Left cardiac atrium (tissue), 4 donors: ENCODE measurements at regions not wholly inside any gene's neighbourhood (a gene's known extent, or its start where the extent isn't known, plus 50 kb on each side); places are given as distances from the start of the nearest gene placed in this dataset.
"Not testable (repeated sequence)": the region's sequence is repeated elsewhere in the genome, so short reads cannot be mapped to it uniquely, and the experiment has no call there.

Source experiments
- ATAC-seq, 2 donors: fragments of 200-7000 bp; cut with Tn5 transposase; one replicate each; pipeline ENCODE4 v1.9.1; 2020; ENCODE audit warnings: mild to moderate bottlenecking in 2 of 2, moderate library complexity in 2 of 2
- DNase-seq: peaks from one replicate; pipeline ENCODE4 v3.0.0-alpha.2; 2020
- intact Hi-C, 2 donors: fragments of 100-400 bp; cut with DNase I; formaldehyde crosslinking; loops; one replicate each; pipeline versions ENCODE4 v1.14.1 to v1.15.1; 2022 to 2023
- donor health status: DM: no; HTN: yes; CAD: no.
- donor health status: DM: no; HTN: yes; CAD: no; lungs with severe emphysema.
- donor health status: DM: yes; HTN: yes; CAD: no.
- donor health status: Dilated cardiomyopathy.

DNA sequence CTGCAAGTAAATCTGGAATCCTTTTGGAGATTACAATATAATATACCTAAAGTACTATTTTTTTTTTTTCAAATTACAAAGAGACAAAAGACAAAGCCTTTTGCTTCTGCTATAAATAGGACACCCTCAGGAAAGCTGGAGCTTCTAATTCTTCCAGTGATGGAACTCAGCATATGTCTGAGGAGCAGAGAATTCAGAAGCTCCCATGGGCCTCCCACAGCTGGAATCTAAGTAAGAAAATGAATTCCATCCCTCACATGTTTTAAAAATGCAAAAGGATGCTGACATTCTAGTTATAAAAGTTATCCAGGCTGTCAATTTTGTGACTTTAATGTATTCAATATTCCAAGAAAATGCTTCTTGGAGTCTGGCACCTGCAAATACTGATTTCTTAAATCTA is 571.3 kb upstream of the LRRTM4 start:
- intact Hi-C loops = no loop called here
- DNase-seq (no peak), ATAC-seq (no peak)

DNA sequence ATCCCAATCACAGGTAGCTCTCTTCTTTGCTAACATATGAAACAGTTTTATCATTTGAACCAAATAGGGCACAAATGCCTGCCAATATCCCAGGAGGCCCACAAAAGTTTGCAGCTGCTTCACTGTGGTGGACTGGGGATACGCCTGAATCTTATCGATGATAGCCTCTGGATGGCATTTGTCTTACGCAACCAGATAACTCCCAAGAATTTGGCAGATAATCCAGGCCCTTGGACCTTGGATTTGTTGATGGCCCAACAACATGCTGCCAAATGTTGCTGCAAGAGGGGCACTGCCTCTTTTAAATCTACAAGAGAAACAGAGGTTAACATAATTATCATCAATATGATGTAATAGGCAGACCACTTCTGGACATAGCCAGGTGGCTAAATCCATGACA is 587.1 kb upstream of the LRRTM4 start:
- intact Hi-C loops = no loop called here
- no peak for ATAC-seq
- DNase-seq = no peak

- no peak for ATAC-seq
- DNase-seq = no peak
- intact Hi-C loops = no loop called here
These were observed 593.1 kb upstream of the LRRTM4 start for GRCh38 chr2:78115291-78115690.

- no peak for DNase-seq
- intact Hi-C loops = no loop called here
These were observed 595.9 kb upstream of the LRRTM4 start for GRCh38 chr2:78118037-78118436.

DNA sequence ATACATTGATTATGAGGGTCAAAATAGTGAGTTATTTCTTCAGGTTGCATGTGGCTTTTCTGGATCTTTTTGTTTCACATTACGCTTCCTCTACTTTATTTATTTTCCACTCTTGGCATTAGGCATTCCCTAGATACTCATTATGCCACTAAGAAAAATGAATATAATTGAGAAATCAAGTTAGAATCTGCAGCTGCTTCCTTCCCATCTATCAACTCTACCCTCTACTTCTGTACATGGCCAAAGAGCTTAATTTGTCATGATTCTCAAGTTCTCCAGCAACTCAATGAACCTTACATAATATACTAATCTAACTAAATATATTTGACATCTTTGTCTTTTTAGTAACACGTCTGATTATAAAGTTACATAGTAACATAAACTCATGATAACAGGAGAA is 598.1 kb upstream of the LRRTM4 start:
- DNase-seq = no peak
- no peak for ATAC-seq
- intact Hi-C loops = no loop called here

More at GRCh38 chr2:78118037-78118436, 595.9 kb upstream of the LRRTM4 start:
- no peak for ATAC-seq

- ATAC-seq = no peak
- intact Hi-C loops = no loop called here
- no peak for DNase-seq
These were observed 602.9 kb upstream of the LRRTM4 start for GRCh38 chr2:78125042-78125441.

GRCh38 chr2:78127424-78127823 is 605.2 kb upstream of the LRRTM4 start:
- ATAC-seq (no peak), DNase-seq (no peak)
- intact Hi-C loops = no loop called here

DNA sequence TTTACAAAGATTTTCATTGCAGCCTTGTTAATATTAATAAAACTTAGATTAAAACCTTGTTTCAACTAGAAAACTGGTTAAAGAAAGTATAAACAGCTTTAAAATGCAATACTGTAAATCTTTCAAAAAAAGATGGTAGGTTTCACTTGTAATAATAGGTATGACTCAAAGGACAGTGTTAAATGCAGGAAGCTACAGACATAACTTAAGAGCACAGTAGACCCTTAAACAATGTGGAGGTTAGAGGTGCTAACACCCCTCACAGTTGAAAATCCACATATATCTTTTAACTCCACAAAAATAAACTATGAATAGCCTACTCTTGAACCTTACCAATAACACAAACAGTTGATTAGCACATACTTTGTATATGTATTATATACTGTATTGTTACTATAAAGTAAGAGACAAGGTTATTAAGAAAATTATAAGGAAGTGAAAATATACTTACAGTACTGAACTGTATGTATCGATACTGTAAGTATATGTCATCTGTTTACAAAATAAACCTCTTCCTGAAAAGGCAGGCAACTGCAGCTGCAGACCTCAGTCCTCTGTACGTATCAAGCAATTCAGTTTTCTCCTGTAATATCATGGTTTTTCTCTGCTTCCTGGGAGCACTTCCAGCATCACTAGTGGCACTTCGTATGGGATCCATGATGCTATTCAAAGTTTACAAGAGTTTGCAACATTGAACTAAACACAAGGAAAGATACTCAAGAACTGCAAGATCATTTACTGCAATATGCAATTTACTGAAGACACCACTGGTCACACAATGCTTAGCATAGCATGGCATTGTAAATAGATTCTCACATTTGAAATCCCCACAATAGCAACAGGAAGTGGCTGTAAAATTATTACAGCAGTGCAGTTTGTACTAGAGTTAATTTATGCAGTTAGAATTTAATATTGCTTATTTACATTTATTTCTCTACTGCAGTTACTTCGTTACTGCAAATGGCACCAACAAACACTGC is 610.5 kb upstream of the LRRTM4 start:
- DNase-seq (no peak), ATAC-seq (no peak)
- intact Hi-C loops = no loop called here

DNA sequence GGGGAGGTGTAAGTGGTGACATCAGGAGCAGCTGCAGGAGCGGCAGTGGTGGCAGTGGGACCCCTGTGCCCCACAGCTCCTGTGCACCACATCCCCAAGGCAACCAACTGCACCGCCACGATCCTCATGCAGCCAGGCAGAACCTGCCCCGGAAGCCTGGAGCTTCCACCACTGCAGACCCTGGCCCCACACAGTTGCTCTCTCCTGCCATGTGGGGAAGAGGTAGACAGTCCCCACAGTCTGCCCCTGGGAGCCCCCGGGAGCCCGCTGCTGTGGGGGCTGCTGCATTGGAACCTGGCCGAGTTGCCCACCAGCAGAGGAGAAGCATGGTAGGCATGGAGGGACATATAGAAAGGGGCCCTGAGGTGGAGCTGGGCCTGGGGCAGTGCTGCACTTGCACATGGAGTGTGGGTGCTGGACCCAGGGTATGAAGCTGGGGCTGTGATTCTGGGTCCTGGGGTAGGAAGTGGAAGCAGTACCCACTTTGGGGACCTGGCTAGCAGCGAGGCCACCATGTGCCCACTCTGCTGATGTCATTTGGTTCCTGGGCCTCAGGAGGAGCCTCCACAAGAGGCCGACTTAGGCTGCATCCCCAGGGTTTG is 623.3 kb upstream of the LRRTM4 start:
- intact Hi-C loops = no loop called here
- no peak for ATAC-seq
- DNase-seq = no peak

DNA sequence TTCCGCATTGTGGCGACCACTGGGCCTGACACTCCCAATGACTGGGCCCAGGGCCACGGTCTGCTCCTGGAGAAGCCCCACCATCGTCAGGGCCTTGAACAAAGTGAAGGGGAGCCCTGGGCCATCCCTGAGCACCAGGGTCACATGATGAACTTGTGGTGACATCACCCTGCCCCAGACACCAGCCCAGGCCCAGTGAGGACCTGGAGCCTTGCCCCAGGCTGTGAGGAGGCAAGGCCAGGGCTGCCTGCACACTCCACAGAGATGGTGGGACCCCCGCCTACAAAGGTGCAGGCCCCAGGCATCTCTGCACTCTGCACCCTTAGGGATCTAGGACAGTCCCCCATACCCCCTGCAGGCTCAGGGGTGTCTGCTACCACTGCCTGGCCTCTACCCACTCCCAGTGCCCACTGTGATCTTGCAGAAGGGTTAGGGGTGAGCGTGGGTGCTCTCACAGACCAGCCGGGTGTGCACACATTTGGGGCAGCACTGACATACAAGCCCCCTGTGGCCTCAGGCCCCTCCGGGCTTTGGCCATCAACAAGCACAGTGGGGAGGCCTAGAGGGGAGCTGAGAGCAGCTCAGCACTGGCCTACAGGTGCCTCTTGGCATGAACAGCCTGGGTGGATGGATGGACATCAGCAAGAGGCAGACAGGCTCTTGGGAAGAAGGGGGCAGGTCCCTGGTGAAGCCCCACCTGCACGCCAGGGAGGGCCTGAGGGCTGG is 624.0 kb upstream of the LRRTM4 start:
- DNase-seq (no peak), ATAC-seq (no peak)
- intact Hi-C loops = no loop called here

DNA sequence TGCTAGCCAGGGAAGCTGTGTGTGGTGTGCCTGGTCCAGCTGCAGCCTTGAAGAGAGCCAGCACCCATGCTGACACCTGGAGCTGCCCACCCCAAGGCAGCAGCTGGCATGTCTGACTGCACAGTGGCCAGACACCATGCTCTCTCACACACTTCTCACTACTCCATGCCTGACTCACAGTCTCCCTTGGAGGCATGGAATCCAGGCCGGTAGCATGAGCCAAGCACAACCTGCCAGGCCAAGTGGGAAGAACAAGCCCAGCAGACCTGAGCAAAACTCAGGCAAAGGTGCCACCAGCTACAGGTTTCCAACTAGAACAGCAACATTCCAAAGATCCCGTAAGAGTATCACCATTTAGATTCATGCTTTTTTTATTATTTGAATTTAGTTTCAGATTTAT is 625.3 kb upstream of the LRRTM4 start:
- no peak for DNase-seq
- no peak for ATAC-seq
- intact Hi-C loops = no loop called here

GRCh38 chr2:78154586-78154985 is 632.4 kb upstream of the LRRTM4 start:
- DNase-seq (no peak), ATAC-seq (no peak)
- intact Hi-C loops = no loop called here

DNA sequence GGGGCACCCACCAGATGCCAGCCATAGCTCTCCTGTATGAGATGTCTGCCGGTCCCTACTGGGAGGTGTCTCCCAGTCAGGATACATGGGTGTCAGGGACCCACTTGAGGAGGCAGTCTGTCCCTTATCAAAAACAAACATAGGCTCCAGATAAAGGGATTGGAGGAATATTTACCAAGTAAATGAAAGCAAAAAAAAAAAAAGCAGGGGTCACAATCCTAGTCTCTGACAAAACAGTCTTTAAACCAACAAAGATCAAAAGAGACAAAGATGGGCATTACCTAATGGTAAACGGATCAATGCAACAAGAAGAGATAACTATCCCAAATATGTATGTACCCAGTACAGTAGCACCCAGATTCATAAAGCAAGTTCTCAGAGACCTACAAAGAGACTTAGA is 640.0 kb upstream of the LRRTM4 start:
- no peak for DNase-seq
- ATAC-seq = no peak
- intact Hi-C loops = no loop called here

DNA sequence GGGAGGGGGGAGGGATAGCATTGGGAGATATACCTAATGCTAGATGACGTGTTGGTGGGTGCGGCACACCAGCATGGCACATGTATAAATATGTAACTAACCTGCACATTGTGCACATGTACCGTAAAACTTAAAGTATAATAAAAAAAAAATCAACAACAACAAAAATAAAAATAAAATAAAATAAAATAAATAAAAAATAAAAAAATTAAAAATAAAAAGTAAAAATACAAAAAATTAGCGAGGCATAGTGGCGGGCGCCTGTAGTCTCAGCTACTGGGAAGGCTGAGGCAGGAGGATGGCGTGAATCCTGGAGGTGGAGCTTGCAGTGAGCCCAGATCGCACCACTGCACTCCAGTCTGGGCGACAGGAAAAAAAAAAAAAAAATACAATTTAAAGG is 650.0 kb upstream of the LRRTM4 start:
- intact Hi-C loops, ATAC-seq, DNase-seq: not testable (repeated sequence)

GRCh38 chr2:78175645-78176044 is 653.5 kb upstream of the LRRTM4 start:
- ATAC-seq (no peak), DNase-seq (no peak)
- intact Hi-C loops = no loop called here

DNA sequence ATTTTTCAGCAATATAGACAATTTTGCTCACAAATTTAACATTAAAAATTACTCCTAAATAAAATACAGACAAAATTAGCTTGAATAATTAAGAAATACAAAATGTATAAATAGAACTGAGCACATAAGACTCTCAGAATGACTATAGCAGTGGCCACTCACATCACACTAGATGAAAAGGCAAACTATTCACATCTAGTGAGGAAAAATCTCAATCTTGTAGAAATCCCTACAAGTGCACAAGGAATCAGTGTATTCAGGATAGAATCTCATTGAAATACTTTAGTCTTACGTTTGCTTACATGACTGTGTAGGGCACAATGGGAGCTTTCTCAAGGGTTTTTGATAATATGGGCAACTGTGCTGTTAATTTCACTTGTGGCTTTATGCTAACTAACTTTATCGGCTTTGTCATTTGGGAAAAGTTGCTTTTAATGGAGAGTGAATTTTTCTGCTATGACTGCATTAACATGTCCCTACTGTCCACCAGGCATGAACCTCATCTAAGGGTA is 678.9 kb upstream of the LRRTM4 start:
- DNase-seq (no peak), ATAC-seq (no peak)
- intact Hi-C loops = no loop called here

- intact Hi-C loops = no loop called here
- DNase-seq (no peak), ATAC-seq (no peak)
These were observed 680.2 kb upstream of the LRRTM4 start for GRCh38 chr2:78202366-78202765.

- no peak for DNase-seq
- intact Hi-C loops = no loop called here
- no peak for ATAC-seq
These were observed 681.0 kb upstream of the LRRTM4 start for GRCh38 chr2:78202986-78203670.

- DNase-seq = no peak
- intact Hi-C loops = no loop called here
- no peak for ATAC-seq
These were observed 695.9 kb upstream of the LRRTM4 start for GRCh38 chr2:78218066-78218465.
